HCT116 (cell line): ENCODE measurements at regions not wholly inside any gene's neighbourhood (a gene's known extent, or its start where the extent isn't known, plus 50 kb on each side); places are given as distances from the start of the nearest gene placed in this dataset.
A peak's percentile ranks its signal among the peaks of the same experiment; 100 is the strongest.

Experiments used
- ATAC-seq: fragments of 200-7000 bp; cut with Tn5 transposase; 2 replicates; pipeline ENCODE4 v1.9.1; 2020; ENCODE audit warnings: mild to moderate bottlenecking, moderate library complexity
- BruUV-seq: library from RNA; stranded (reverse); fragments of 400-500 nt; replicated peaks from 2 replicates; lab custom pipeline; 2021; lab: Mats Ljungman, UMichigan
- CTCF ChIA-PET: fragments of 300-600 bp; sonication (Branson Sonifier 250); formaldehyde crosslinking; loops from one replicate; lab custom pipeline; 2021; ENCODE audit warnings: antibody characterized with exemption; lab: Charles Lee
- POLR2A ChIA-PET: fragments of 300-600, 350-600 bp; sonication (Branson Sonifier 250); formaldehyde crosslinking; loops from one replicate; lab custom pipeline; 2021; ENCODE audit warnings: antibody characterized with exemption; lab: Charles Lee
- RAD21 ChIA-PET, 2 experiments: fragments of 300-600 bp; sonication (Branson Sonifier 250); formaldehyde crosslinking; loops; one replicate each; lab custom pipeline; 2023; ENCODE audit warnings: low total read pairs in 2 of 2; ENCODE audit not compliant: uncharacterized antibody in 2 of 2, unreplicated experiment in 2 of 2, low non-redundant PET in 1 of 2; lab: Charles Lee
- DNase-seq: peaks from one replicate; pipeline ENCODE4 v3.0.0-alpha.2; 2010; ENCODE audit warnings: low read depth, low spot score
- H2AFZ ChIP-seq: fragments of 200-600 bp; shearing (Covaris generic), sonication (generic); 2 replicates; pipeline ENCODE4 v1.6.1; 2017; ENCODE audit warnings: low read depth, mixed run types, mixed read lengths, antibody characterized with exemption, low read length; ENCODE audit not compliant: poor library complexity, severe bottlenecking
- H3K27ac ChIP-seq: 2 replicates; pipeline ENCODE4 v1.5.1; 2012; ENCODE audit warnings: low read depth, low read length
- H3K27me3 ChIP-seq: fragments of 200-600 bp; sonication (generic); 2 replicates; pipeline ENCODE4 v1.6.1; 2016; ENCODE audit warnings: mixed run types, low read length, mixed read lengths; ENCODE audit not compliant: insufficient read depth
- H3K36me3 ChIP-seq, 2 experiments: fragments of 200-500 bp in 1 of 2; fragments of 200-600 bp in 1 of 2; sonication (Bioruptor generic) in 1 of 2; sonication (generic) in 1 of 2; 2 replicates each; pipeline versions ENCODE4 v1.5.1 to v1.6.1; 2014 to 2016; ENCODE audit warnings: low read length in 2 of 2, inconsistent platforms in 1 of 2, mixed read lengths in 1 of 2, mixed run types in 1 of 2; ENCODE audit not compliant: insufficient read depth in 2 of 2, control insufficient read depth in 1 of 2
- H3K4me1 ChIP-seq, 2 experiments: fragments of 200-600 bp in 1 of 2; sonication (generic) in 1 of 2; 2 replicates each; pipeline versions ENCODE4 v1.5.1 to v1.6.1; 2012 to 2017; ENCODE audit warnings: low read length in 2 of 2, inconsistent platforms in 1 of 2, mild to moderate bottlenecking in 1 of 2, mixed read lengths in 1 of 2, mixed run types in 1 of 2, moderate library complexity in 1 of 2; ENCODE audit not compliant: insufficient read depth in 2 of 2, control insufficient read depth in 1 of 2
- H3K4me2 ChIP-seq: fragments of 200-600 bp; sonication (generic); 2 replicates; pipeline ENCODE4 v1.6.1; 2017; ENCODE audit warnings: mixed run types, low read length, mixed read lengths
- H3K4me3 ChIP-seq, 2 experiments: fragments of 200-600 bp in 1 of 2; sonication (generic) in 1 of 2; replicated peaks in 1 of 2; 2 replicates each; pipeline ENCODE4 v1.5.1; 2011 to 2016; ENCODE audit warnings: low read length in 2 of 2, control low read depth in 1 of 2, low read depth in 1 of 2, mild to moderate bottlenecking in 1 of 2, mixed read lengths in 1 of 2, mixed run types in 1 of 2
- H3K79me2 ChIP-seq: fragments of 200-600 bp; sonication (generic); 2 replicates; pipeline ENCODE4 v1.6.1; 2017; ENCODE audit warnings: mild to moderate bottlenecking, mixed run types, low read length, moderate library complexity, mixed read lengths; ENCODE audit not compliant: insufficient read depth
- H3K9ac ChIP-seq: fragments of 200-600 bp; sonication (generic); 2 replicates; pipeline ENCODE4 v1.6.1; 2016; ENCODE audit warnings: low read length, mixed read lengths
- H3K9me2 ChIP-seq: fragments of 200-600 bp; sonication (generic), shearing (Covaris generic); 2 replicates; pipeline ENCODE4 v1.6.1; 2017; ENCODE audit warnings: mixed run types, mild to moderate bottlenecking, moderate library complexity; ENCODE audit not compliant: insufficient read depth
- H3K9me3 ChIP-seq, 2 experiments: fragments of 200-500 bp in 1 of 2; fragments of 200-600 bp in 1 of 2; sonication (Bioruptor generic) in 1 of 2; sonication (generic) in 1 of 2; 2 replicates each; pipeline ENCODE4 v1.6.1; 2014 to 2017; ENCODE audit warnings: low read length in 2 of 2, mixed read lengths in 2 of 2, inconsistent platforms in 1 of 2, low read depth in 1 of 2, mild to moderate bottlenecking in 1 of 2, mixed run types in 1 of 2, moderate library complexity in 1 of 2; ENCODE audit not compliant: control insufficient read depth in 1 of 2, insufficient read depth in 1 of 2
- H4K20me1 ChIP-seq: fragments of 200-600 bp; sonication (generic), shearing (Covaris generic); 2 replicates; pipeline ENCODE4 v1.6.1; 2017; ENCODE audit warnings: mixed run types, mild to moderate bottlenecking, moderate library complexity; ENCODE audit not compliant: insufficient read depth
- CEBPB ChIP-seq: IDR thresholded peaks from 2 replicates; pipeline ENCODE4 v1.6.1; 2012; ENCODE audit warnings: low read depth
- FOSL1 ChIP-seq: IDR thresholded peaks from 2 replicates; pipeline ENCODE4 v1.6.1; 2012; ENCODE audit warnings: low read depth
- JUND ChIP-seq: IDR thresholded peaks from 2 replicates; pipeline ENCODE4 v1.6.1; 2012
- SP1 ChIP-seq: IDR thresholded peaks from 2 replicates; pipeline ENCODE4 v1.6.1; 2012; ENCODE audit warnings: low read depth
- ZNF274 ChIP-seq: fragments of 200-500 bp; sonication (Bioruptor generic); IDR thresholded peaks from 2 replicates; pipeline ENCODE4 v1.6.1; 2014; ENCODE audit warnings: mild to moderate bottlenecking, low read depth, low read length, inconsistent platforms
- intact Hi-C: fragments of 100-400 bp; cut with micrococcal nuclease; formaldehyde crosslinking; loops from 2 replicates; pipeline ENCODE4 v1.10.0; 2022
- TF ChIP-seq, protein P1 (sequence below): IDR thresholded peaks from 2 replicates; pipeline ENCODE4 v1.6.1; 2012
- TF ChIP-seq, protein P2 (sequence below): IDR thresholded peaks from 2 replicates; pipeline ENCODE4 v1.6.1; 2012
- TF ChIP-seq, protein P3 (sequence below): IDR thresholded peaks from 2 replicates; pipeline ENCODE4 v1.6.1; 2012; ENCODE audit warnings: low read depth
- TF ChIP-seq, protein P4 (sequence below), 3 experiments: fragments of 200-600 bp in 1 of 3; sonication (generic) in 1 of 3; IDR thresholded peaks in 2 of 3; conservative IDR thresholded peaks in 1 of 3; 2 replicates each; pipeline ENCODE4 v1.5.1; 2012 to 2017; ENCODE audit warnings: low read depth in 2 of 3, low read length in 2 of 3, antibody characterized with exemption in 1 of 3, borderline replicate concordance in 1 of 3, control low read depth in 1 of 3, mild to moderate bottlenecking in 1 of 3, mixed read lengths in 1 of 3, mixed run types in 1 of 3, moderate library complexity in 1 of 3; ENCODE audit not compliant: insufficient read depth in 1 of 3

DNA sequence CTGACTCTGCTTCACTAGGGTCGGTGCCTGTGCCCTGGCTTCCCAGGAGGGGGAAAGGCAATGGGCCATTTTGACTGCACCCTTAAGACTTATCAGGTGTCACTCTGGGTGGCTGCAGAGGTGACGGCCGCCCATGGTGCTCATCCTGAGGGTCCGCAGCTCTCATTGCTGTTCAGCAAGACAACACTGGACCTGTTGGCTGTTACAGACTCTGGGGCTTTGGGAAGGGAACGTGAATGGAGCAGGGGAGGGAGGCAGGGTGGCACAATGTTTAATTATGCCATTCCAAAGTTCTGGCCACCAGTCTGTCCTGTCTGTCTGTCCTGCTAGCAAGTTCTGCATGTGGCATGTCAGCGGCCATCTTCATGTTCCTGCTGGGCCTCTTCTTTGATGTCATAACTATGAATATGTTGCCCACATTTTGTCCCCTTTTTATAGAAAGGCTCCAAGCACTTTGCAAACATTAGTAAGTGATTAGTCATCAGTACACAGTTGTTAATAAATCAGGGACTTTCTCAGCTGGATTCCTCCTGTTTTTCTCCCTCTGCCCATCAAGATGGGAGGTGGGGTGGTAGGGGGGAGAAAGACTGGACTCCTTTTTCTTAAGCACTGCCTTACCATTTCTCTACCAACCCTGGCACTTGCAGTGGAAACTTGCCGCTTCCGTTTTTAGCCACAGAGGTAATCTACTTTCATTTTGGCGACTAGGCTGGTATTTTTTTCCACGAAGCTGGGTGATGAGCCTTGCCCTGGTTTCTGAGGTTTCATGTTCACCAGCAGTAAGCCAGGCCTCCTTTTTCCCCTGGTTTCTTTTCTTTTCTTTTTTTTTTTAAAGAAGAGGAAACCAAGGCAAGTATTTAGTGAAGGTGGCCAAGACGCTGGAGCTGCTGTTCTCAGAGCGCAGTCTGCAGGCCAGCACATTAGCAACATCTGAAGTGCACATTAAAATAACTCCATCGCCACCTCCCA, 88.6 kb upstream of the TRIM2 start (continued):
- TF ChIP-seq, protein P1, sequence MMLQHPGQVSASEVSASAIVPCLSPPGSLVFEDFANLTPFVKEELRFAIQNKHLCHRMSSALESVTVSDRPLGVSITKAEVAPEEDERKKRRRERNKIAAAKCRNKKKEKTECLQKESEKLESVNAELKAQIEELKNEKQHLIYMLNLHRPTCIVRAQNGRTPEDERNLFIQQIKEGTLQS, result no peak
- peak; percentile 82 for TF ChIP-seq JUND
- TF ChIP-seq, protein P2, sequence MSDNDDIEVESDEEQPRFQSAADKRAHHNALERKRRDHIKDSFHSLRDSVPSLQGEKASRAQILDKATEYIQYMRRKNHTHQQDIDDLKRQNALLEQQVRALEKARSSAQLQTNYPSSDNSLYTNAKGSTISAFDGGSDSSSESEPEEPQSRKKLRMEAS, result peak; percentile 49

DNA sequence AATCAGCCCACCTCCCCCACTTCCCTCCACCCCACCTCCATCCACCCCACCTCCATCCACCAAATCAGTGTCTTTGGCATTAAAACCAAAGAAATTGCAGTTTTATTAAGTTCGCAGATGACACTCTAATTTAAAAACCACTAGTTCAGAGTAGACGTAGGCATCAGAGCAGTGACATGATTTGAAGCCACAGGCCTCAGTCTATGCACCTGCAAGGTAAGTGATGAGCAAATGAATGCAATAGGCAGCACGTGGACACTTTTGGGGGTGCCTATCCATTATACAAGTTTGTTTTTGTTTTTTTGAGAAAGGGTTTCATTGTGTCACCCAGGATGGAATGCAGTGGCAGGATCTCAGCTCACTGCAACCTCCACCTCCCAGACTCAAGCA, 88.0 kb upstream of the TRIM2 start:
- Histone ChIP-seq H3K4me2 (peak overlapping the region; percentile 84), H3K36me3 (no peaks in the 10 kb centered on the region), H3K9me2 (no peaks in the 10 kb centered on the region), H3K79me2 (no peaks in the 10 kb centered on the region), H3K4me1 (peaks cover 10 to 26% of the 10 kb centered on the region in 2 experiments), H3K4me3 (no peak overlapping the region), H3K27ac (no peak overlapping the region), H4K20me1 (no peaks in the 10 kb centered on the region), H2AFZ (peak overlapping the region; percentile 97), H3K9me3 (no peaks in the 10 kb centered on the region), H3K27me3 (no peaks in the 10 kb centered on the region), H3K9ac (no peak overlapping the region)
- TF ChIP-seq ZNF274, result no peak
- DNase-seq, result no peak
- ChIA-PET POLR2A (no interaction called here), CTCF (interaction anchor here (1.1 to 1.6 kb wide), 2 partner anchors 12 to 533 kb away, joined by 3 to 4 read pairs; no protein-coding TSS in a partner anchor), RAD21 (no interaction called here)
- intact Hi-C loops, result no loop called here
- no TSS peak for BruUV-seq
- no peak for ATAC-seq

DNA sequence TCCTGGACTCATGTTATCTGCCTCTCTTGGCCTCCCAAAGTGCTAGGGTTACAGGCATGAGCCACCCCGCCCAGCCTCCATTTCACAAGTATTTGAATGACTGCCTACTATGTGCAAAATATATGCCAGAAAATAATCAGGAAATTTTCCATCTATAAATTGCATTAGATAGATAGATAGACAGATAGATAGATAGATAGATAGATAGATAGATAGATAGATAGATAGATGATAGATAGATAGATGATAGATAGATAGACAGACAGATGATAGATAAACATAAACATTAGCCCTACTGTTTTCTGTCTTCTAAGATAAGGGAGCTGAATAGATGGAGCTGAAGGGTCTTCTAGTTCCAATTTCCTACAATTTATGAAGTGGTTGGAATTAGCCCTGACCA, 87.4 kb upstream of the TRIM2 start:
- intact Hi-C loops, result no loop called here
- Histone ChIP-seq H3K79me2 (no peaks in the 10 kb centered on the region), H4K20me1 (no peaks in the 10 kb centered on the region), H2AFZ (no peak overlapping the region), H3K4me1 (peaks cover 10 to 26% of the 10 kb centered on the region in 2 experiments), H3K4me3 (no peak overlapping the region), H3K27ac (no peak overlapping the region), H3K9me3 (no peaks in the 10 kb centered on the region), H3K36me3 (no peaks in the 10 kb centered on the region), H3K27me3 (no peaks in the 10 kb centered on the region), H3K9ac (no peak overlapping the region), H3K4me2 (no peak overlapping the region), H3K9me2 (no peaks in the 10 kb centered on the region)
- ChIA-PET CTCF (interaction anchor here (1.1 kb wide), 1 partner anchor 11 kb away, joined by 4 read pairs; no protein-coding TSS in a partner anchor), RAD21 (interaction anchor here in 1 of 2 experiments (0.6 kb wide), 1 partner anchor 12 kb away, joined by 3 read pairs; no protein-coding TSS in a partner anchor), POLR2A (no interaction called here)
- no peak for DNase-seq
- no TSS peak for BruUV-seq
- no peak for ATAC-seq
- no peak for TF ChIP-seq CEBPB
- TF ChIP-seq FOSL1, result no peak
- TF ChIP-seq, protein P2, result no peak
- TF ChIP-seq, protein P3, sequence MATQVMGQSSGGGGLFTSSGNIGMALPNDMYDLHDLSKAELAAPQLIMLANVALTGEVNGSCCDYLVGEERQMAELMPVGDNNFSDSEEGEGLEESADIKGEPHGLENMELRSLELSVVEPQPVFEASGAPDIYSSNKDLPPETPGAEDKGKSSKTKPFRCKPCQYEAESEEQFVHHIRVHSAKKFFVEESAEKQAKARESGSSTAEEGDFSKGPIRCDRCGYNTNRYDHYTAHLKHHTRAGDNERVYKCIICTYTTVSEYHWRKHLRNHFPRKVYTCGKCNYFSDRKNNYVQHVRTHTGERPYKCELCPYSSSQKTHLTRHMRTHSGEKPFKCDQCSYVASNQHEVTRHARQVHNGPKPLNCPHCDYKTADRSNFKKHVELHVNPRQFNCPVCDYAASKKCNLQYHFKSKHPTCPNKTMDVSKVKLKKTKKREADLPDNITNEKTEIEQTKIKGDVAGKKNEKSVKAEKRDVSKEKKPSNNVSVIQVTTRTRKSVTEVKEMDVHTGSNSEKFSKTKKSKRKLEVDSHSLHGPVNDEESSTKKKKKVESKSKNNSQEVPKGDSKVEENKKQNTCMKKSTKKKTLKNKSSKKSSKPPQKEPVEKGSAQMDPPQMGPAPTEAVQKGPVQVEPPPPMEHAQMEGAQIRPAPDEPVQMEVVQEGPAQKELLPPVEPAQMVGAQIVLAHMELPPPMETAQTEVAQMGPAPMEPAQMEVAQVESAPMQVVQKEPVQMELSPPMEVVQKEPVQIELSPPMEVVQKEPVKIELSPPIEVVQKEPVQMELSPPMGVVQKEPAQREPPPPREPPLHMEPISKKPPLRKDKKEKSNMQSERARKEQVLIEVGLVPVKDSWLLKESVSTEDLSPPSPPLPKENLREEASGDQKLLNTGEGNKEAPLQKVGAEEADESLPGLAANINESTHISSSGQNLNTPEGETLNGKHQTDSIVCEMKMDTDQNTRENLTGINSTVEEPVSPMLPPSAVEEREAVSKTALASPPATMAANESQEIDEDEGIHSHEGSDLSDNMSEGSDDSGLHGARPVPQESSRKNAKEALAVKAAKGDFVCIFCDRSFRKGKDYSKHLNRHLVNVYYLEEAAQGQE, result no peak
- TF ChIP-seq, protein P4, sequence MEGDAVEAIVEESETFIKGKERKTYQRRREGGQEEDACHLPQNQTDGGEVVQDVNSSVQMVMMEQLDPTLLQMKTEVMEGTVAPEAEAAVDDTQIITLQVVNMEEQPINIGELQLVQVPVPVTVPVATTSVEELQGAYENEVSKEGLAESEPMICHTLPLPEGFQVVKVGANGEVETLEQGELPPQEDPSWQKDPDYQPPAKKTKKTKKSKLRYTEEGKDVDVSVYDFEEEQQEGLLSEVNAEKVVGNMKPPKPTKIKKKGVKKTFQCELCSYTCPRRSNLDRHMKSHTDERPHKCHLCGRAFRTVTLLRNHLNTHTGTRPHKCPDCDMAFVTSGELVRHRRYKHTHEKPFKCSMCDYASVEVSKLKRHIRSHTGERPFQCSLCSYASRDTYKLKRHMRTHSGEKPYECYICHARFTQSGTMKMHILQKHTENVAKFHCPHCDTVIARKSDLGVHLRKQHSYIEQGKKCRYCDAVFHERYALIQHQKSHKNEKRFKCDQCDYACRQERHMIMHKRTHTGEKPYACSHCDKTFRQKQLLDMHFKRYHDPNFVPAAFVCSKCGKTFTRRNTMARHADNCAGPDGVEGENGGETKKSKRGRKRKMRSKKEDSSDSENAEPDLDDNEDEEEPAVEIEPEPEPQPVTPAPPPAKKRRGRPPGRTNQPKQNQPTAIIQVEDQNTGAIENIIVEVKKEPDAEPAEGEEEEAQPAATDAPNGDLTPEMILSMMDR (IDR thresholded peaks at IDR 0.05 in 2 of 3, conservative IDR thresholded peaks at IDR 0.05 in 1 of 3; ENCODE audit: borderline replicate concordance in 1 of 3, insufficient read depth in 1 of 3, low read depth in 2 of 3, low read length in 2 of 3), result no peak
- TF ChIP-seq SP1, result no peak
- TF ChIP-seq JUND, result no peak
